MM.1S (cell line): ENCODE measurements at regions not wholly inside any gene's neighbourhood (a gene's known extent, or its start where the extent isn't known, plus 50 kb on each side); places are given as distances from the start of the nearest gene placed in this dataset.

Experiments used
- DNase-seq: peaks from one replicate; pipeline ENCODE4 v3.0.0-alpha.2; 2015
- H2AFZ ChIP-seq: fragments of 300-600 bp; sonication (generic); 2 replicates; pipeline ENCODE4 v1.6.0; 2016; ENCODE audit warnings: antibody characterized with exemption, low read length
- H3F3A ChIP-seq: fragments of 300-600 bp; sonication (generic); 2 replicates; pipeline ENCODE4 v1.6.1; 2016; ENCODE audit warnings: mild to moderate bottlenecking, antibody characterized with exemption, low read length, moderate library complexity, mixed read lengths; ENCODE audit not compliant: insufficient read depth
- H3K27ac ChIP-seq: fragments of 300-600 bp; sonication (generic); 2 replicates; pipeline ENCODE4 v1.5.1; 2016; ENCODE audit warnings: mild to moderate bottlenecking, low read length
- H3K27me3 ChIP-seq: fragments of 300-600 bp; sonication (generic); replicated peaks from 2 replicates; pipeline ENCODE4 v1.6.0; 2016; ENCODE audit warnings: low read length; ENCODE audit not compliant: insufficient read depth
- H3K36me3 ChIP-seq: fragments of 300-600 bp; sonication (generic); replicated peaks from 2 replicates; pipeline ENCODE4 v1.6.1; 2016; ENCODE audit warnings: mild to moderate bottlenecking, low read length, mixed read lengths; ENCODE audit not compliant: insufficient read depth
- H3K4me1 ChIP-seq: fragments of 300-600 bp; sonication (generic); 2 replicates; pipeline ENCODE4 v1.6.1; 2016; ENCODE audit warnings: low read length, mixed read lengths
- H3K4me2 ChIP-seq: fragments of 300-600 bp; sonication (generic); 2 replicates; pipeline ENCODE4 v1.6.0; 2016; ENCODE audit warnings: low read depth, low read length
- H3K4me3 ChIP-seq: fragments of 300-600 bp; sonication (generic); 2 replicates; pipeline ENCODE4 v1.5.1; 2016; ENCODE audit warnings: low read length, mixed read lengths
- H3K79me2 ChIP-seq: fragments of 300-600 bp; sonication (generic); 2 replicates; pipeline ENCODE4 v1.6.1; 2016; ENCODE audit warnings: mixed run types, low read length, mixed read lengths
- H3K9ac ChIP-seq: fragments of 300-600 bp; sonication (generic); 2 replicates; pipeline ENCODE4 v1.6.1; 2016; ENCODE audit warnings: low read length, mixed read lengths
- H3K9me2 ChIP-seq: fragments of 300-600 bp; sonication (generic); replicated peaks from 2 replicates; pipeline ENCODE4 v1.6.1; 2016; ENCODE audit warnings: mild to moderate bottlenecking, low read length, mixed read lengths; ENCODE audit not compliant: insufficient read depth
- H3K9me3 ChIP-seq: fragments of 300-600 bp; sonication (generic); replicated peaks from 2 replicates; pipeline ENCODE4 v1.6.1; 2016; ENCODE audit warnings: mild to moderate bottlenecking, low read length, mixed read lengths; ENCODE audit not compliant: insufficient read depth
- H4K20me1 ChIP-seq: fragments of 300-600 bp; sonication (generic); 2 replicates; pipeline ENCODE4 v1.6.1; 2016; ENCODE audit warnings: mild to moderate bottlenecking, low read length, moderate library complexity, mixed read lengths; ENCODE audit not compliant: insufficient read depth
- CTCF ChIP-seq: fragments of 300-600 bp; sonication (generic); IDR thresholded peaks from 2 replicates; pipeline ENCODE4 v1.5.1; 2016; ENCODE audit warnings: antibody characterized with exemption, low read length, mixed read lengths
- EZH2 ChIP-seq: fragments of 300-600 bp; sonication (generic); optimal IDR thresholded peaks from 2 replicates; pipeline ENCODE3; 2017; ENCODE audit warnings: low read depth, mild to moderate bottlenecking, antibody characterized with exemption, low read length, mixed read lengths
- EZH2phosphoT487 ChIP-seq: fragments of 300-600 bp; sonication (generic); IDR thresholded peaks from 2 replicates; pipeline ENCODE4 v1.6.1; 2018; ENCODE audit warnings: antibody characterized with exemption, low read length

- Histone ChIP-seq H3K27me3 (no peaks in the 10 kb centered on the region), H3F3A (no peaks in the 10 kb centered on the region), H3K4me3 (no peak overlapping the region), H3K4me2 (no peak overlapping the region), H3K36me3 (no peaks in the 10 kb centered on the region), H3K9me3 (no peaks in the 10 kb centered on the region), H2AFZ (no peak overlapping the region), H3K79me2 (no peaks in the 10 kb centered on the region), H4K20me1 (no peaks in the 10 kb centered on the region), H3K9ac (no peak overlapping the region), H3K4me1 (no peaks in the 10 kb centered on the region), H3K9me2 (no peaks in the 10 kb centered on the region), H3K27ac (no peak overlapping the region)
- no peak for DNase-seq
- TF ChIP-seq EZH2 (no peak), CTCF (no peak), EZH2phosphoT487 (no peak)
Observed at GRCh38 chr13:105928901-105929300, 606.6 kb downstream of the EFNB2 start.

GRCh38 chr13:105928048-105928447 lies 607.4 kb downstream of the EFNB2 start:
- no peaks in the 10 kb centered on the region for H4K20me1 ChIP-seq
- no peaks in the 10 kb centered on the region for H3K27me3 ChIP-seq
- H3K9ac ChIP-seq: no peak overlapping the region
- no peak overlapping the region for H3K27ac ChIP-seq
- no peaks in the 10 kb centered on the region for H3K36me3 ChIP-seq
- no peaks in the 10 kb centered on the region for H3K9me3 ChIP-seq
- H3K4me1 ChIP-seq: no peaks in the 10 kb centered on the region
- no peaks in the 10 kb centered on the region for H3K79me2 ChIP-seq
- H2AFZ ChIP-seq: no peak overlapping the region
- no peak for DNase-seq
- H3K4me2 ChIP-seq: no peak overlapping the region
- TF ChIP-seq EZH2phosphoT487 (no peak), EZH2 (no peak), CTCF (no peak)
- H3K9me2 ChIP-seq: no peaks in the 10 kb centered on the region
- H3K4me3 ChIP-seq: no peak overlapping the region
- no peaks in the 10 kb centered on the region for H3F3A ChIP-seq

- H4K20me1 ChIP-seq: no peaks in the 10 kb centered on the region
- DNase-seq: no peak
- H3K9me3 ChIP-seq: no peaks in the 10 kb centered on the region
- no peaks in the 10 kb centered on the region for H3K79me2 ChIP-seq
- no peak overlapping the region for H3K9ac ChIP-seq
- H3K4me2 ChIP-seq: no peak overlapping the region
- H3K36me3 ChIP-seq: no peaks in the 10 kb centered on the region
- no peaks in the 10 kb centered on the region for H3K4me1 ChIP-seq
- H3K27me3 ChIP-seq: no peaks in the 10 kb centered on the region
- H2AFZ ChIP-seq: no peak overlapping the region
- no peaks in the 10 kb centered on the region for H3F3A ChIP-seq
- no peak overlapping the region for H3K27ac ChIP-seq
- no peak overlapping the region for H3K4me3 ChIP-seq
- no peak for TF ChIP-seq CTCF
- TF ChIP-seq EZH2phosphoT487: no peak
- TF ChIP-seq EZH2: no peak
- H3K9me2 ChIP-seq: no peaks in the 10 kb centered on the region
Observed at GRCh38 chr13:105925496-105925895, 610.0 kb downstream of the EFNB2 start.
